Fibroblast of mammary gland (primary cell): ENCODE measurements at regions not wholly inside any gene's neighbourhood (a gene's known extent, or its start where the extent isn't known, plus 50 kb on each side); places are given as distances from the start of the nearest gene placed in this dataset.
"Not testable (repeated sequence)": the region's sequence is repeated elsewhere in the genome, so short reads cannot be mapped to it uniquely, and the experiment has no call there.

ENCODE experiments used
- DNase-seq: peaks from one replicate; pipeline ENCODE4 v3.0.0-alpha.2; 2010; ENCODE audit warnings: low read depth
- H3K4me3 ChIP-seq: 2 replicates; pipeline ENCODE4 v1.5.1; 2011; ENCODE audit warnings: low read depth, mild to moderate bottlenecking, low read length, moderate library complexity; ENCODE audit not compliant: control insufficient read depth
- CTCF ChIP-seq: conservative IDR thresholded peaks from 2 replicates; pipeline ENCODE4 v1.5.1; 2011; ENCODE audit warnings: low read depth, low read length, inconsistent platforms; ENCODE audit not compliant: control insufficient read depth, insufficient read depth

GRCh38 chr4:38330936-38331335, 333.1 kb upstream of the KLF3 start:
- no peak overlapping the region for H3K4me3 ChIP-seq
- DNase-seq, result no peak
- TF ChIP-seq CTCF, result no peak

DNA sequence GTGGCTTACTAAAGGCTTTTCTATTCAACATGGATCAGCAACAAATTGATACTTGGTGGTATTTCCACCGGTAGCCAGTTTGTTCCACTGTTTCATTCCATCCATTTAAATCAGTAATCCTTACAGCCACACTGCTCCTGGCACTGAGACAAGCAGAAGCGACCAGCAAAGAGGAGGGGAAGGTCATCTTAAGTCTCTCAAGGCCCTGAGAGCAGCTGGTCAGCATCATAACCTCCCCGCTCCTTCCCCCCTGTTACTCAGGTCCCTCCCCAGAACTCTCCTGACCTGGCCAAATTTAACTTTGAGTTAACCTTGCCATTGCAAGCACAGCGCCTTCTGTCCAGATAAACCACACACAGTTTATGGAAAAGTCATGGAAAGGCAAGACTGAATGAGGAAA, 331.3 kb upstream of the KLF3 start:
- DNase-seq, result no peak
- no peak for TF ChIP-seq CTCF
- H3K4me3 ChIP-seq, result no peak overlapping the region

GRCh38 chr4:38333219-38333618, 330.8 kb upstream of the KLF3 start:
- TF ChIP-seq CTCF, result no peak
- no peak overlapping the region for H3K4me3 ChIP-seq
- DNase-seq, result peak; percentile 6

- no peak for DNase-seq
- TF ChIP-seq CTCF, result no peak
- no peak overlapping the region for H3K4me3 ChIP-seq
Measured at GRCh38 chr4:38334791-38335190, 329.2 kb upstream of the KLF3 start.

- H3K4me3 ChIP-seq, DNase-seq: not testable (repeated sequence)
Measured at GRCh38 chr4:38338939-38339338, 325.1 kb upstream of the KLF3 start.

- TF ChIP-seq CTCF, result no peak
- no peak overlapping the region for H3K4me3 ChIP-seq
- DNase-seq, result no peak
Measured at GRCh38 chr4:38343608-38344007, 320.4 kb upstream of the KLF3 start.

DNA sequence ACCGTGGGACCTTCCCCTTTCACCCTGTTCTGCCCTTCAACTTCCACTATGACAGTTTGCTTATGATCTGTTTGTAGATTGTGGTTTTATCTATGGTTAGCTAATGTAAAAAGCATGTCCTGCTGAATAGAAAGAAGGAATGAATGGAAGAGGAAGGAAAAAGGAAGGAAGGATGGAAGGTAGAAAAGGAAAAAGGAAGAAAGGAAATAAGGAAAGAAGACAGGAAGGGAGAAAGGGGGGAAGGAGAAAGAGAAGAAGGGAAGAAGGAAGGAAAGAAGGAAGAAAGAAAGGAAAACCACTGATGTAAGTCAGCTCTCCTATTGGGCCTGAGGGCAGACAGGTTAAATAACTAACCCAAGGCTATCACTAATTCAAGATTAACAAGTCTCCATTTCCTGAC, 319.1 kb upstream of the KLF3 start:
- no peak for DNase-seq
- no peak overlapping the region for H3K4me3 ChIP-seq
- no peak for TF ChIP-seq CTCF

DNA sequence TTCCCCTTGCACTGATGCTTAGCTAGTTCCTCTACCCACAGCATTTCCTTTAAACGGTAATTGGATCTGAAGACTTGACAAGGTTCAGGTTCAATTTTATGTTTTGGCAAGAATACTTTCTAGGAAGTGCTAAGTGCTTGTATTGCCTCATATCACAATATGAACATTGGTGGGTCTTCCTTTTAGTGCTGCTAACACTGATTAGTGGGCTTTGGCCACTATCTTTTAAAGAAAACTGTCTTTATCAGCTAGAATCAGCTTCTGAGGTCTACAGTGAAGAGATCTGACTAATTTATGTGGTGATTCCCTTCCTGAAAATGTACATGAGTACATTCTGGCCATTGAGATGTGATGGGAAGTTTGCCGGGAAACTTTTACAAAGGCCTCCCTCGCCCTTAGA, 316.7 kb upstream of the KLF3 start:
- TF ChIP-seq CTCF, result no peak
- H3K4me3 ChIP-seq, result no peak overlapping the region
- DNase-seq, result no peak
